ENCODE measurements at regions not wholly inside any gene's neighbourhood (a gene's known extent, or its start where the extent isn't known, plus 50 kb on each side); places are given as distances from the start of the nearest gene placed in this dataset.

- no peak for DNase-seq (ENCODE audit: low spot score in 2 of 2, unreplicated experiment in 2 of 2)
- no peak for TF ChIP-seq CTCF (IDR thresholded peaks at IDR 0.05; ENCODE audit: unreplicated experiment)
- H3K27ac Mint-ChIP-seq, result no peak overlapping the region
- peaks cover 28% of the 10 kb centered on the region for H3K27me3 Mint-ChIP-seq (ENCODE audit: low read depth)
- no peak overlapping the region for H3K4me3 Mint-ChIP-seq
- H3K4me1 Mint-ChIP-seq, result no peaks in the 10 kb centered on the region
- peaks cover 17% of the 10 kb centered on the region for H3K9me3 Mint-ChIP-seq
- H3K36me3 Mint-ChIP-seq, result no peaks in the 10 kb centered on the region
Observed at GRCh38 chr17:74070374-74070773, 133.1 kb upstream of the RPL38 start.

GRCh38 chr17:74070998-74071679 is 132.3 kb upstream of the RPL38 start:
- H3K36me3 Mint-ChIP-seq, result no peaks in the 10 kb centered on the region
- no peak overlapping the region for H3K4me3 Mint-ChIP-seq
- H3K9me3 Mint-ChIP-seq, result peaks cover 17% of the 10 kb centered on the region
- no peak for DNase-seq (ENCODE audit: low spot score in 2 of 2, unreplicated experiment in 2 of 2)
- H3K27ac Mint-ChIP-seq, result no peak overlapping the region
- H3K4me1 Mint-ChIP-seq, result no peaks in the 10 kb centered on the region
- peaks cover 23% of the 10 kb centered on the region for H3K27me3 Mint-ChIP-seq (ENCODE audit: low read depth)
- no peak for TF ChIP-seq CTCF (IDR thresholded peaks at IDR 0.05; ENCODE audit: unreplicated experiment)

GRCh38 chr17:74072340-74072739 is 131.1 kb upstream of the RPL38 start:
- Mint-ChIP-seq H3K4me3 (no peak overlapping the region), H3K9me3 (peaks cover 17% of the 10 kb centered on the region), H3K27me3 (ENCODE audit: low read depth) (peaks cover 15% of the 10 kb centered on the region), H3K4me1 (no peaks in the 10 kb centered on the region), H3K27ac (no peak overlapping the region), H3K36me3 (no peaks in the 10 kb centered on the region)
- no peak for TF ChIP-seq CTCF (IDR thresholded peaks at IDR 0.05; ENCODE audit: unreplicated experiment)
- DNase-seq (ENCODE audit: low spot score in 2 of 2, unreplicated experiment in 2 of 2), result no peak

GRCh38 chr17:74076446-74076845 is 127.0 kb upstream of the RPL38 start:
- Mint-ChIP-seq H3K36me3 (no peaks in the 10 kb centered on the region), H3K27ac (no peak overlapping the region), H3K4me1 (no peaks in the 10 kb centered on the region), H3K4me3 (no peak overlapping the region), H3K9me3 (peaks cover 17% of the 10 kb centered on the region), H3K27me3 (ENCODE audit: low read depth) (peaks cover 29% of the 10 kb centered on the region)
- TF ChIP-seq CTCF (IDR thresholded peaks at IDR 0.05; ENCODE audit: unreplicated experiment), result no peak
- DNase-seq (ENCODE audit: low spot score in 2 of 2, unreplicated experiment in 2 of 2), result no peak

- H3K4me1 Mint-ChIP-seq, result no peaks in the 10 kb centered on the region
- H3K9me3 Mint-ChIP-seq, result peaks cover 15% of the 10 kb centered on the region
- TF ChIP-seq CTCF (IDR thresholded peaks at IDR 0.05; ENCODE audit: unreplicated experiment), result no peak
Observed at GRCh38 chr17:74077231-74077630, 126.2 kb upstream of the RPL38 start.

More at GRCh38 chr17:74077231-74077630, 126.2 kb upstream of the RPL38 start:
- peaks cover 37% of the 10 kb centered on the region for H3K27me3 Mint-ChIP-seq (ENCODE audit: low read depth)
- H3K4me3 Mint-ChIP-seq, result no peak overlapping the region
- no peak overlapping the region for H3K27ac Mint-ChIP-seq
- DNase-seq (ENCODE audit: low spot score in 2 of 2, unreplicated experiment in 2 of 2), result no peak
- H3K36me3 Mint-ChIP-seq, result no peaks in the 10 kb centered on the region
